DMS153 treated with DMSO at 0.1 percent for 48 hours (cell line): ENCODE measurements at regions not wholly inside any gene's neighbourhood (a gene's known extent, or its start where the extent isn't known, plus 50 kb on each side); places are given as distances from the start of the nearest gene placed in this dataset.
"Not testable (repeated sequence)": the region's sequence is repeated elsewhere in the genome, so short reads cannot be mapped to it uniquely, and the experiment has no call there.

Experiments
- DNase-seq: peaks from one replicate; lab custom pipeline; 2025; ENCODE audit not compliant: unreplicated experiment; lab: John Stamatoyannopoulos, UW

DNA sequence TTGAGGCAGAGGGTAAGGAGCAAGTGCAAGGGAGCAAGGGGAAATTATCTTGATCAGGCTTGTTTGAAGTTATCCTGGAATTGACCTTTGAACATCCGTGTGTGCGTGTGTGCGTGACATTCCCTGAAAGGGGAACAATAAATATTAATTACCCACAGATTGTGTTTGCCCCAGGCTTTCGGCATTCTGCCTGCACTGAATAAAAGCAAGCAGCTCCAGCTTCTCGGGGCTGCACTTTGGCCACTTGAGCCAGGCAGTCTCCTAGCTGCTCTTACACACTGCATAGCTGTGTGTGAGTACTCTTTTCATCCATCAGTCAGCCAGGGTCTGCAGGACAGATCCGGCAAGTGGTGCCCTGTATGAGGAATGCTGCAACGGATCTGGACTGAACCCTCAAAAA lies 107.7 kb upstream of the BTN3A2 start:
- DNase-seq, result no peak

- DNase-seq, result no peak
Observed at GRCh38 chr6:26258212-26258977, 106.6 kb upstream of the BTN3A2 start.

- DNase-seq, result no peak
Observed at GRCh38 chr6:26260110-26260637, 104.8 kb upstream of the BTN3A2 start.

GRCh38 chr6:26260725-26261490 lies 104.1 kb upstream of the BTN3A2 start:
- DNase-seq, result no peak

DNA sequence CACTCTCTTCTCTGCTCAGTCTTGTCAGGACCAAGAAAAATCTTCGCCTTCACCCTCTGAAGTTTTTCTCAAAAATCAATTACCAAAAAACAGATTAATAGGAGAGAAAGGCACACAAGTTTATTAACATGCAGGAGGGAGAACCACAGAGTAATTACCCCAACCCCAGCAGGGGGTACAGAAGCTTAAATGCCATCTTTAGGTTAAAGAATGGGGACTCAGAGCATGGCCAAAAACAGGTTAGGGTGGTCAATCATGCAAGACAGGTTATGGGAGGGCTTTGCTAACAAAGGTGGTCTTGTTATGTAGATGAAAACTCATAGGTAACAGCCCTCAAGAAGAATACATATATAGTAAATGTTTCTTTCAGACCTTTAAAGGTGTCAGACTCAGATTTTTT lies 100.5 kb upstream of the BTN3A2 start:
- no peak for DNase-seq

GRCh38 chr6:26267083-26267589 lies 97.9 kb upstream of the BTN3A2 start:
- no peak for DNase-seq

GRCh38 chr6:26268659-26269402 lies 96.2 kb upstream of the BTN3A2 start:
- peak; percentile 29 for DNase-seq

- DNase-seq, result peak; percentile 20
Observed at GRCh38 chr6:26269531-26270485, 95.2 kb upstream of the BTN3A2 start.

- no peak for DNase-seq
Observed at GRCh38 chr6:26270486-26270861, 94.5 kb upstream of the BTN3A2 start.

- peak; percentile 85 for DNase-seq
Observed at GRCh38 chr6:26270903-26271667, 93.9 kb upstream of the BTN3A2 start.

- DNase-seq, result no peak
Observed at GRCh38 chr6:26271668-26272024, 93.4 kb upstream of the BTN3A2 start.

- no peak for DNase-seq
Observed at GRCh38 chr6:26272171-26272637, 92.8 kb upstream of the BTN3A2 start.

- no peak for DNase-seq
Observed at GRCh38 chr6:26273673-26274588, 91.1 kb upstream of the BTN3A2 start.

DNA sequence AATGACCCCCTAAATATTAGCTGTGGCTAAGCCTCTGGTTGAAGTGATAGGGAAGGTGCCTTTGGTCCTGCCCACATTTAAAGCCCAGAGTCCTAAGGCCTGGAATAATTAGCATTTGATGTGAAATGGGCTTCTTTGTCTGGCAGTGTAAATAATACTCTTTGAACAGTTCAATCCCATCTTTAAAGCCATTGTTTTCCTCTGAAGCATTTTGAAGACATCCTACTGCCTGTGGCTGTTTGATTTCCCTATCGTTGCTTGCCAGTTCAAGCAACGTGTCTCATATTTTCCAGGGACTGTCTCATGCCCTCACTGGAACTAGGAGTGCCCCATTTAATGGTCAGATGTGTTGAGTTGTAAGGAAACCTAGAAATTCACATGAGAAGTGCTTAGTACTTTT lies 89.3 kb upstream of the BTN3A2 start:
- DNase-seq, result no peak

DNA sequence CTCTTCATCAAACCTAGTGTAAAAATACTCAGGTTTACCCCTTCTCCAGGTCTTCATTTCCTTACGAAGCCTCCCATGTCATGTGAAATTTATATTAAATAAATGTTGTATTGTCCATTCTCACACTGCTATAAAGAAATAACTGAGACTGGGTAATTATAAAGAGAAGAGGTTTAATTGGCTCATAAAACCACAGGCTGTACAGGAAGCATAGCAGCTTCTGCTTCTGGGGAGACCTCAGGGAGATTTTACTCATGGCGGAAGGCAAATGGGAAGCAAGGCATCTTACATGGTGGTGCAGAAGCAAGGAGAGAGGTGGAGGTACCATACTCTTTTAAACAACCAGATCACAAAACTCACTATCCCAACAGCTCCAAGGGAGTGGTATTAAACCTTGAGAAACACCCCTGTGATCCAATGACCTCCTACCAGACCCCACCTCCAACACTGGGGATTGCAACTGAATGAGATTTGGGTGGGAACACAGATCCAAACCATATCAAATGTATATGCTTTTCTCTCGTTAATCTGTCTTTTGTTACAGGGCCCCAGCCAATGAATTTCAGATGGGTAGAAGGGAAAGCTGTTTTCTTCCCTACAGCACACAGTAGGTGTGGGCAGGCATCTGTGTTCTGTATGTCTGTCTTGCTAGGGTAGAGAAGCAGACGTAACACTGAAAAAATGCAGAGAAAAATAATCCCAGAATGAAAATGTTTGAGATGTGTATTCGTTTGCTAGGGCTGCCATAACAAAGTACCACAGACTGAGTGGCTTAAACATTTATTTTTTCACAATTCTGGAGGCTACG lies 88.0 kb upstream of the BTN3A2 start:
- no peak for DNase-seq

DNA sequence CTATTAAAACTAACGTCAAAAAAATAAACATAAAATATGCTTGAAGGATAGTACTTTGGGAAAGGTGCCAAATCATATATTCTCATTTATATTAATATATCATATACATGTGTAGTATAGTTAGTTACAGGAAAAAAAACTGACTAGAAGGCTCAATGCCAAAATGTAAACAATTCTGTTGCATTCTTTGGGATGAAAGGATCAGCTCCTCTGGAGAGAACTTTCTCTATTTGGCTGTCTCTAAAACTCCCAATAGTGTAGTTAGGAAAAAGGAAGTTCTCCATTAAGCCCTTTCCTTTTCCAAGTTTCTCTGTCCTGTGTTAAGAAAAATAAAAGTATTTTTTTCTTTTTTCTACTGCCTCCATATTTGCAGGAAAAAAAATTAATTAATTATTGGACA lies 86.5 kb upstream of the BTN3A2 start:
- DNase-seq, result no peak

DNA sequence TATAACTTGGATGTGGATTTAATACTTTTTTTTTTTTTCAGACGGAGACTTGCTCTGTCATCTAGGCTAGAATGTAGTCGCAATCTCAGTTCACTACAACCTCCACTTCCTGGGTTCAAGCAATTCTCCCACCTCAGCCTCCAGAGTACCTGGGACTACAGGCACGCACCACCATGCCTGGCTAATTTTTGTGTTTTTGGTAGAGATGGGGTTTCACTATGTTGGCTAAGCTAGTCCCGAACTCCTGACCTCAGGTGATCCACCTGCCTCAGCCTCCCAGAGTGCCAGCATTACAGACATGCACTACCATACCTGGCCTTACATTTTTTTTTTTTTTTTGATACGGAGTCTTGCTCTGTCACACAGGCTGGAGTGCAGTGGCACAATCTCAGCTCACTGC lies 85.6 kb upstream of the BTN3A2 start:
- DNase-seq, result not testable (repeated sequence)

DNA sequence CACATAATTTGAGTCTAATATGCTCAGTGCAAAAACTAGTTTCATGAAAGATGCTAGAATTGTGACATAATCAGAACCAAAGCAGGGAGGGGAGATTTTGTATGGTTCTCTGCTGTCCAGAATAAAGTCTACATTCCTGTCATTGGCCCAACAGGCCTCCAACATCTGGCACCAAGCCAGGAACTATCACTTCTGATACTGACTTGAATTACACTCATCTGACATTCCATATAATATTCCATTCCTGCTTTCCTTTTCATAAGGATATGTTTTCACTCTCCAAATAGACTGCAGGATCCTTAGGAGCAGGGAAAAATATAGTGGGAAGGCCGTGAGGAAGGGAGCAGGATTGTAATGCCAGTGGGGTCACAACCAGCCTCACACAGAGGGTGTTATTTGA lies 84.6 kb upstream of the BTN3A2 start:
- DNase-seq, result no peak
